GM23248 (cell line): ENCODE measurements at regions not wholly inside any gene's neighbourhood (a gene's known extent, or its start where the extent isn't known, plus 50 kb on each side); places are given as distances from the start of the nearest gene placed in this dataset.

ENCODE experiments used
- EZH2 ChIP-seq: fragments of 200-600 bp; sonication (generic); IDR thresholded peaks from 2 replicates; pipeline ENCODE4 v1.6.1; 2018; ENCODE audit warnings: antibody characterized with exemption, mild to moderate bottlenecking; ENCODE audit not compliant: insufficient read depth, poor library complexity, severe bottlenecking
- EZH2phosphoT487 ChIP-seq: fragments of 200-600 bp; sonication (generic); IDR thresholded peaks from 2 replicates; pipeline ENCODE4 v1.6.1; 2018; ENCODE audit warnings: antibody characterized with exemption, moderate library complexity, mild to moderate bottlenecking, low read depth; ENCODE audit not compliant: insufficient read depth

DNA sequence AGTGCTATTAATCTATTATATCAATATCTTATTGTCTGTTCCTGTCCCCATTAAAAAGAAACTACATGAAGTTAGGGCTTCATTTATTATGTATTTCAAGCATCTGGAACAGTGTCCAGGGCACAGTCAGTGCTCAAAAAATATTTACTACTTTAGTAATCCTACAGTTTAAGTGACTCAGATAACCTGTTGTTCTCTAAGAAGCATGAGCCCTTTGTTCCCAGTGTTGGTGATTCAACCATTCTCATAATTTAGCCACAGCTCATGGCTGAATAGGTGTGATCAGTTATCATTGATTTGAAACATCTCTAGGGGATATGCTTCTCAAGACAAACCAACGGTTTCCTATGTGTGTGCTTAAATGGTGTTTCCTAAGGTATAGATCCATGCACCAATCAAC, 292.7 kb downstream of the TMEM167A start:
- TF ChIP-seq EZH2, result no peak
- no peak for TF ChIP-seq EZH2phosphoT487
